OCI-M1 (cell line): ENCODE measurements at regions not wholly inside any gene's neighbourhood (a gene's known extent, or its start where the extent isn't known, plus 50 kb on each side); places are given as distances from the start of the nearest gene placed in this dataset.
"Not testable (repeated sequence)": the region's sequence is repeated elsewhere in the genome, so short reads cannot be mapped to it uniquely, and the experiment has no call there.

ENCODE experiments used
- DNase-seq: peaks from one replicate; lab custom pipeline; 2025; lab: John Stamatoyannopoulos, UW

DNA sequence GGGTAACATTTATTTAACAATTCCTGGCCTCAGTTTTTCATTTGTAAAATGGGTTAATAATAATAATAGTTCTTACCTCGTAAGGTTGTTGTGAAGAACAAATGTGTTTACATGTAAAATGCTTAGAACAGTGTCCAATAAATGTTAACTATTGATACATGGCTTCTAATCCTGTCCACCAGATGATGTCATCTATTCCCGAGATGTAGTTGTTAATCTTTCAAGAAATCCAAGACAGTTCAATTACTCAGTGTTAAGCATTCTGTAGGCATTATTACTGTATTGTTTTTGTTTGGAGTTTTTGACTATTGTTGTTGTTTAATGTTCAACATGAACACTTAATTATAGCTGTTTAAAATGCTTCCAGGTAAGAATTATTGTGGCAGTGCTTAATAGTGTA lies 131.0 kb upstream of the FNDC3A start:
- DNase-seq: no peak

DNA sequence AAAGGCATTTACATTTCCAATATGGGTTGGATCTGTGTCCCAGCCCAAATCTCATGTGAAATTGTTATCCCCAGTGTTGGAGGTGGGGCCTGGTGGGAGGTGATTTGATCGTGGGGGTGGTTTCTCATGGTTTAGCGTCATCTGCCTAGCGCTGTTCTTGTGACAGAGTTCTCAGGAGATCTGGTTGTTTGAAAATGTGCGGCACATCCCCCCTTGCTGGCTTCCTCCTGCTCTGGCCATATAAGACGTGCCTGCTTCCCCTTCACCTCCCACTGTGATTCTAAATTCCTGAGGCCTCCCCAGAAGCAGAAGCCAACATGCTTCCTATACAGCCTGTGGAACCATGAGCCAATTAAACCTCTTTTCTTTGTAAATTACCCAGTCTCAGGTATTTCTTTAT lies 126.2 kb upstream of the FNDC3A start:
- no peak for DNase-seq

DNA sequence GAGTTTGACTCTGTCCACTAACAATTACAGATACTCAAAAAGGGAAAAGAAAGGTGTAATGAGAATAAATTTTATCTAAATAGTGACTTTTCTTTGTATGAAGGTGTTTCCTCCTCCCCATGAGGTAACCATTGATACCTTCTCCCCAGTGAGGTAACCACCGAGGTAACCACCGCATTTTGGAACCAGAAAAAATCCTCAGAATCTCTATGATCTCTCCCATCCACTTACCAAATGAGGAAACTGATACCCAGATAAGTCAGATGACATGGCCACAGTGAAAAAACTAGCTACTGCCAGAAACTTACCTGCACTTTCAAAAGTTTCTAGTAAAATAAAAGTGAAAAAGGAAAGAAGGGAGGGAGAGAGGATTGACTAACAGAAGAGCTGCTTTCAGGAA lies 124.0 kb upstream of the FNDC3A start:
- no peak for DNase-seq

DNA sequence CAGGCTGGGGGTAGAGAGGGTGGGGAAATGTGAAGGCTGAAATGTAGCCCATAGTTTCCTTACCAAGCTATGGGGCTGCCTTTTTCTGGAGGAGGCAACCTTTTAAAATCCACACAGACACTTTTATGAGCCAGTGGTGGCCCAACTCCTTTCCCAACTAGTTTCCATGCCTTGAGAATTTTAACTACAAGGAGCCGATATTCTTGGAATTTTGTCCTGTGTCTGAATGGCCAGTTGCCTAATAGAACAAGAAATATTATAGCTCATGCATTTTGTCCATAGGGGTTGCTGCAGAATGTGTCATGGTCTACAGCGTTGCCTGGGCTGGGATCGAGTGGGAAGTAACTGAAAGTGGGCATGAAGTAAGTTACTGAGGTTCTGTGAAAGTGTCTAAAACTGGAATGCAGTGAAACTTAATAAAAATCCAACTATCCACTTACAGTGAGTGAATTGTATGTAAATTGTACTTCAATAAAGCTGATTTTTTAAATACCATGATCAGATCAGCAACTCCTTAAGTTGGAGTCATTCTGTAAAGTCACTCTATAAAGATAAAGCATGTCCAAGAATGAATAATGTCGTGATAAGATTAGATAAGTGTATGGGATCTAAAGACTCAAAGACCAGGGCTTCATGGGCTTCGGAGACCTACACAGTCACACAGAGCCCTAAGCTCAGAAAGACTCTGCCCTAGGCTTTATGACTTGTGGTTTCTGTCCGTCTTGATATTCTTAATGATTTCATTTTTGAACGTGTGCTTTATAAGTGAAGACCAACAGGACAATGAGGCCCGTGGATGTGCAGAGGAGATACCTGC lies 122.6 kb upstream of the FNDC3A start:
- peak; percentile 50 for DNase-seq

DNA sequence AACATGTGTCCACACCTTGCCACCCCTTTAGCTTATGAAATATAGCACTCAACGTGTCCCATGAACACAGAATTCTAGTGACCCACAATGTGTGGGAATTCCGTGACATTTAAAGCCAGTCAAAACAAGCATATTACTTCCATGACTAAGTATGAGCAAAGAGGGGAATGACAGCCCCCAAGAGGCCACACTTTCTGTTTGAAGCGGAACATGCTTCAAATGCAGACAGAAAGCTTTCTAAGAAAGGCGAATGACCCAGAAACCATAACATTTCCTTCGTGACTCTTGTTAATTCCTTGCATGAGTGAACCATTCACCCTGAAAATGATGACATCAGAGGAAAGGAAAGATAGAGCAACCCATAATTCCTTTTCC lies 122.0 kb upstream of the FNDC3A start:
- peak; percentile 50 for DNase-seq

DNA sequence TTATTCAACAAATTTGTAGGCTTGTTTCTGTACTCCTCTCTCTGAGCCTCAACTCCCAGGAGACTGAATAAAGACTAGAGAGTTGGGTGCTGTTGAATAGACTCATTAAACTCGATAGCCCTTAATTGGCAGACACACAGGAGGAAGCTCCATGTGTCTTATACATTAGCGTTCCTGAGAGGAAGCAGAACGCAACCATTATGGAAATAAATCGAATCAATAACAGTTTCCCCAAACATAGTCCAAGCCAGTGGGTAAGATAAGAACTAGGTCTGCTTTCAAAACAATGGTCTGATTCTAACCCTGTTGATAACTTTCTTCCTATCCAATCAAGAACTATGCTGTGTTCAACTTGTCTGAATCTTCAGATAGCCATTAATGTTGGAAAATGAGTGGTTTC lies 118.1 kb upstream of the FNDC3A start:
- DNase-seq: no peak

DNA sequence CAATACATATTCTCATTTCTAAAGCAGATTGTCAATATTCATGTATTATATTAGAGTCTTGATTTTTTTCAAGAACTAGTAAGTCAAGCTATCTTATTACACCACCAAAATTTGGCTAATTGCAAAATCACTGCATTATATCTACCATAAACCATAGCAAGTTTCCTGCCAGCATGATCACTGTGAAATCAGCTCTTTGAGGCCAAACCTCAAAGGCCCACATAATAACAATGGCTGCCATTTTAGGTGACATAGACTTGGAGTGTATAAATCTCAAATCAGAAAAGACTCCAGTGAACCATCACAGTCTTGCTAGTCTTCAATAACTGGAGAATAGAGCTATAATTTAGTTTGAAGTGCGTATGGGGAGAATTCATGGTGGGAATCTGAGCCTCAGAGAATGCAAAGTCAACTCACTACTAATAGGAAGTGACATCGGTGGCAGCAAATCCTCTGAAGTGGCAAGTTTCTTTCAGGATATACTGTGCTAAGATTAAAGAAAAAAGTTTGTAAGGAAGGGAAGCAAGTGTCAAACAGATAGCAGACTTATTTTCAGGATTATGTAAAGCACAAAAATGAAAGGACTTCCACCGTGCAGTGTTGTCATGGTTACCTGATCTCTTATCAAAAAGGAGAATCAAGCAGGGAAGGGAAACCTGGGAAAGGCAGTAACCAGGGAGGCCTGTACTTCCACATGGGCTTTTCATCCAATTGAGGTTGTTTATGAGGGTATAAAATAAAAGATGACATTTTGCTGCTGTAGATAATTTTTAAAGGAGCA lies 117.4 kb upstream of the FNDC3A start:
- DNase-seq: peak; percentile 65

DNA sequence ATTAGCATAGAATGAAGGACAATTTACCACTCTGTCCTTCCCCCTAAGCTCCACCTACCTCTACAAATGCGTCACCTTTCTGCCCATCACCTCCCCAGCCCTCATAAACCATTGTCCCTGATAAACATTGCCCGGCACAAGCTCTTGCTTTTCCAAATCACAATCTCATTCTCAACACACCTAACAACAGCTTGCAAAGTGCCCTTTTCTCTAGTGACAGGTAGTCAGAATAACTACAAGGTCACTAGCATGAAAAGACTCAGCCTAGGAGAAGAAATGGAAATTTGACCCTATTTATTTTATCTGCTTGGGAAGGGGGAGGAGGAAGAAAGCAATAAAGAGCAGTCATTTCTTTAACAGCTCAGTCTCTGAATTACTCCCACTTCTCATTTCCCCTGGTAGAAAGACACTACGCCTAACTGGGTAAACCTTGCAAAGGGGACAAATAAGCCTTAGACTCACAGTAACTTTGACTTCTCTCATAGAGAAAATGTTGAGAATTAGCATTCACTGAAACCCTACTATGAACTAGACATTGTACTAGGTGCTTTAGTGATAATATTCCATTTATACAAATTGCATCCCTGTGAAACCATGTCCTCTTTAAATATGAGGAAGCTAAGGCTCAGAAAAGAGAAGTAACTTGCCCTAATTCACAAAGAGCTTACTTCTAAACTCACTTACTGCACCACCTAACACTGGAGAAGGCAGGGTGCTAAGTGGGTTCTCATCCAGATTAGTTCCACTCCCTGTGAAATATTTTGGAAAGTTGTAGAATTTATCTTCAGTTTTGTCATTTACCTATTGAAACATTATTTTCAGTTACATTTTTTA lies 116.2 kb upstream of the FNDC3A start:
- DNase-seq: peak; percentile 67

DNA sequence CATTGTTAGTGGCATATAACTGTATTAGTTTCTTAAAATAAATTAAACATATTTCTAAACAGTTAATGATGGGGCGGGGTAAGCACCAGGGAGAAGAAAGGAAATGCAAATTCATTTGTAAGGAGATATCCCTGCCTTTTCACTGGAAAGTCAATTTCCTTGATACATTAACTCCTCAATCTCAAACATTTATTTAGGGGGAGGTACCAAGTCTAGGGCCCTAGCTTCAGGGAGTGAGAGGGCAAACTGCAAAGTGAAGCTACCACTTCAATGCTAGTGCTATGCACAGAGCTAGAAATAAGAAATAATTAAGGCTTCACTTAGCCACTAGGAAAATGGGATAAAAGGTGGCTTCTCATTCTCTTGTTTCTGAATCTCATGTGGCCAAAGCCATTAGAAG lies 115.3 kb upstream of the FNDC3A start:
- no peak for DNase-seq

DNA sequence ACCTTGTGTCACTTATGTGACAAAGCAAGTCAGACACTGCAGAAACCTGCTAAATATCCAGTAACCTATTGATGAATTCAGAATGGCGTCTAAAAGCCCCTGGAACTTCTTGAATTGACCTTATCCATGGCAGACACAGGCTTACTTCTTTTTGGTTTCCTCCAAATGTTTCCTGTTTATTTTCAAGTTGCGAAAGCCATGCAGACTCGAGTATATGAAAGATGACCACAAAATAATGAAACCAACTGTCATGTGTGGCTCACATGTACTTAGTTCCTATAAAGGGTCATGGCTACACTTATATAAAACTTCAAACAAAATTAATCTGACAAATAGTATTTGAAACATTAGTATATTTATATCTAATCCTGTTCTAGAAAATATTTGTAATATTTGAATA lies 113.1 kb upstream of the FNDC3A start:
- peak; percentile 64 for DNase-seq

DNA sequence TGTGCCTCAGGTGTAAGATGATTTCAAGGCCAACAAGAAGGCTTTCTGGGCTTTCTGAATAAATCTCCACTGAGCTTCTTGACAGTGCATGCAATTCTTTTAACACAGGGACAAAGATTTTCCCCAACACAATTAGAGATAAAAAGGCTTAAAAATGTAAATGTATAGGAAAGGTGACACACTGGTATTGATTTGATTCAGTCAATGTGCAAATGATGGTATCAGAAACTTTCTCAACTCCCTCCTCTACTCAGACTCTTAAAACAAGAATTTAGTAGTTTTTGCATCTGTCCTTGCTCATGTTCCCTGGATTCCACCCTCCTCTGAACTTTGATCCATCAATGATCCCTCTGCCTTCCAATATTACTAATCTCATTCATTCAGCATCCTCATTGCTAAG lies 111.6 kb upstream of the FNDC3A start:
- DNase-seq: no peak

DNA sequence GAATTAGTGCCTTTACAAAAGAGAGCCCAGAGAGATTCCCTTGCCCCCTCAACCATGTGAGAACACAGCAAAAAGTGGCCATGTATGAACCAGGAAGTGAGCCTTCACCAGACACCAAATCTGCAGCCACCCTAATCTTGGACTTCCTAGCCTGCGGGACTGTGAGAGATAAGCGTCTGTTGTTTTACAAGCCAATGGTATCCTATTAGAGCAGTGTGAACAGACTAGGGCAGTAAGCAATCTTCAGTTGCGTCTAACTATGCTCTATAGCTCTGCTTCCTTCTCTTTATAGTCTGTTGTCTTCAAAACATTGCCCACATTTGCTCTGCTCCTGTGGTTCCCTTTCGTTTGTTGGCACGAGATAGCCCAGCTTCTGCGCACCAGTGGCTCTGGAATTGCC lies 109.5 kb upstream of the FNDC3A start:
- peak; percentile 93 for DNase-seq

DNA sequence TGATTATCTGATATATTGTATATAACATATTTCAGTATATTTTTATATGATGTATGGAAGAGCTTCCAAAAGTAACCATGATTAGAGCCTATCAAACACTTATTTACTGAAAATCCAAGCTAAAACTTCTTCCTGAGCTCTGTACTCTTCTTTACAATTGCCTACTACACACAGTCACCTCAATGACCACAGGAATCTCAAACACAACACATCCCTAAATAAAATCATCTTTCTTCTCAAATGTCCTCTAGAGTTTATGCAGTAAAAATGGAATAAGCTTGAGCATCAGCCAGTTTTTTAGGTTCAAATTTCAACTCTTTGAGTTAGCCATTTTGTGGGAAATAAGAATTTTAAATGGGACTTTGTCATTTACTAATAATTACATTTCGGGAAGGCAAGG lies 102.6 kb upstream of the FNDC3A start:
- DNase-seq: no peak

DNA sequence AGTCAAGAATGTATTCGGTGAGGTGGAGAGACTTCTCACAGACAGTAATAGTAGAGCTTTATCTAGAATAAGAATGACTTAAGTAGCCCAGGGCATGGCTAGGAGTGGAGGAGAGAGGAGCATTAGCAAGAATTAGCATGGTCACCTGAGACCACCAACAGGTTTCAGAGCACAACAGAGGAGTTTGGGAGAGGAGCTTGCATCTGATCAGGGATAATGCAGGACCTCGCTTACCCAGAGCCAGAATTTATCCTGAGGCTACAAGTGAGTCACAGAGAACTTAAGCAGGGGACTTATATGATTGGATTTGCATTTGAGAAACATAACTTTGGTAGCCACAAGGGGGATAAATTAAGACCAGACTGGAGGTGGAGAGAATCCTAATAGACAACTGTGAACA lies 102.1 kb upstream of the FNDC3A start:
- peak; percentile 37 for DNase-seq

DNA sequence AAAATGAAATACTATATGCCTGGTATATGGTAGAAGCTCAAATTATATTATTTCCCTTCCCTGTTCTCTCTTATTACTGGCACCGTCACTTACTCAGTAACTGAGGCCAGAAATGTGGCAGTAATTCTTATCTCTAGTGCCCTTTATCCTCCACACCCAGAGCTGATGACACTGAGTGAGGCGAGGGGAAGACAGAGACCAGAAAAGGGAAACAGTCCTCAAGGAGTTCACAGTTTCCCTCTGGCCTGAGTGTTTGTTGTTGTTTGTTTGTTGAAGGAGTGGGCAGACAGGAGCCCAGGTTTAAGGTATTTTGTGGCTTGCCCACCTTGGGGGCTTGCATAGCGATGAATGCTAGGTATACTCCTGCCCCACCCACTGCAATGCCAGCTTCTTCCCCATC lies 101.5 kb upstream of the FNDC3A start:
- DNase-seq: peak; percentile 51

DNA sequence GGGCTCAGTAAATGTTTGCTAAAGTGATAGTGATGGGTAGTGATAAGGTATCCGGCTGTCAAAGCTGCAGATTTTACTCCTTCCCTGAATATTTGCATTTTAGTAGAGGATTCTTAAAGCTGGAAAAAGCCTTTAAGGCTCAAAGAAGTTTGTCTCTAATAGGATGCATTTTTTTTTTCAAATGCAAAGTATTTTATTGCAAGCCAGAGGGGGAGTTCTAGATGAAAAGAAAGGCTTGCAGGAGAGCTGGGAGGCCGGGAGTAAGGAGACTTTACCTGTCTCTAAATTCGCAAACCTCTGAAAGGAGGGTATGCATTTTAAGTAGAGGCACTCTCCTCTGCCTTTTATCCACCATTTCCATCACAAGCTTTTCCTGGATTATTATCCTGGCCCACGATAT lies 100.7 kb upstream of the FNDC3A start:
- no peak for DNase-seq

DNA sequence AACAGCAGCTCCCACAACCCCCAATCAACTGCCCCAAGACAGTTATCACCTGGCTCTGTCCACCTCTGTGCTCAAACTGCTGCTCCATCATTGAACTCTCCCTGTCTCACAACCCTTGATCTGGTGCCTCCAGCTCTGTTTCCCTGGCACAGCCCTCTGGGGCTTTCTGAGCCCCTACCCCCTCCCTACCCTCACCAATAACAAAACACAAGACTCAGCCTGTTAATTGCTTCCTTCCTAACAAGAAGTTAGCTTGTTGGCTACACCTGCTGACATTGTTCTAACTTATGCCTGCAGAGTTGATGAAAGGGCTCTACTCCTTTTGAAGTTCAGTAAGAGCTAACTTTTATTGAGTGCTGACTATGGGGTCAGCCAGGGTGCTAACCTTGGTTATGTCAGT lies 99.4 kb upstream of the FNDC3A start:
- no peak for DNase-seq

DNA sequence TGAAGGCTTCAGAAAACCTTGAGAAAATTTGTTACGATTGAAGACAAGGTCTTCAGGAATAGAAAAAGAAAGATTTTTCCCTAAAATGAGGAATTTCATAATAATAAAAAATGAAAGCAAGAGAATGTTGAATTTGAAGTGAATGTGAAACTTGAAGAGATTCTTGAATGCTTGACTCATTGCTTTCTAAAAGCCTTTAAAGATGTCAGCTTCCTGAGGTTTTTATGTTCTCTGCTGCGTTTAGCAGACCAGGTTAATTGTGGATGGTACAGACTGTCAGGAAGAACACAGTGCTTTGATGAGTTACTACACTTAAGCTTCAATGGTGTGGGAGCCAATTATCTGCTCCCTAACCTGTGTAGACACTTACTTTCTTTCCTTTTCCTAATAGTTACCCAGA lies 96.3 kb upstream of the FNDC3A start:
- no peak for DNase-seq

DNA sequence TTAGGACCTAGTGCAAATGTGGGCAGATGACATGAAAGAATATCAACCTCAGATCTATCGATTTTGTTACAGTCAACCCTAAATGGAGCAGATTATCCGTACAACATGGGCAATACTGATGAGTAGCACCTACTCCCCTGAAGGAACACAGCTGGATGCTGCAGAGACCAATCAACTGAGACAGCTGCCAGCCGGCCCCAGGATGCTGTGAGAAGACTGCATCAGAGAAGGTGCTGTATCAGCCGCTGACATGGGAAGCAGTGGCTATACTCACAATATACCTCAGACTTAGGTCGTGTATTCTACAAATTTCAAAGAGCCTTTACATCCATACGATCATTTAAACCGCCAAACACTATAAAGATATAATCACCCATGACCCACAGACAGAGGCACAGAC lies 95.9 kb upstream of the FNDC3A start:
- DNase-seq: no peak

DNA sequence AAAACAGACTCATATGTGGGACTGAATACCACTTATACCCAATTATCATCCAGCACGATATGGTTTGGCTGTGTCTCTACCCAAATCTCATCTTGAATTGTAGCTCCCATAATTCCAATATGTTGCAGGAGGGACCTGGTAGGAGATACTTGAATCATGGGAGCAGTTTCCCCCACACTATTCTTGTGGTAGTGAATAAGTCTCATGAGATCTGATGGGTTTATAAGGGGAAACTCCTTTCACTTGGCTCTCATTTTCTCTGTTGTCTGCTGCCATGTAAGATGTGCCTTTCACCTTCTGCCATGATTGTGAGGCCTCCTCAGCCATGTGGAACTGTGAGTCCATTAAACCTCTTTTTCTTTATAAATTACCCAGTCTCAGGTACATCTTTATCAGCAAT lies 91.9 kb upstream of the FNDC3A start:
- not testable (repeated sequence) for DNase-seq

DNA sequence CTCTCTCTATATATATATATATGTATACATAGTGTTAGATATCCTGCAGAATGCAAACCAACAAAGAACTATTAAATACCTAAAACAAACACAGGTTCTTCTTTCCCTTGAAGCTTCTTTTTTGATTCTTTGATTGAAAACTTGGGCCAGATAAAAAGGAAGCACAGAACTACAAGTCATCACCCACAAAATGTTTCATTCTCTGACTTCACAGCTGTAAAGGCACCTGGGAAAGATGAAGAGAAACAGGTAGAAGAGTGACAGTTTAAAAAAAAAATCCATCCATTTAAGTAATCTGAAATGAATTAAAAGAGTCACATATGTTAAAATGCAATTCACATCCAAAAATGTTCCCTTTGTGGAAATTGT lies 90.7 kb upstream of the FNDC3A start:
- no peak for DNase-seq

DNA sequence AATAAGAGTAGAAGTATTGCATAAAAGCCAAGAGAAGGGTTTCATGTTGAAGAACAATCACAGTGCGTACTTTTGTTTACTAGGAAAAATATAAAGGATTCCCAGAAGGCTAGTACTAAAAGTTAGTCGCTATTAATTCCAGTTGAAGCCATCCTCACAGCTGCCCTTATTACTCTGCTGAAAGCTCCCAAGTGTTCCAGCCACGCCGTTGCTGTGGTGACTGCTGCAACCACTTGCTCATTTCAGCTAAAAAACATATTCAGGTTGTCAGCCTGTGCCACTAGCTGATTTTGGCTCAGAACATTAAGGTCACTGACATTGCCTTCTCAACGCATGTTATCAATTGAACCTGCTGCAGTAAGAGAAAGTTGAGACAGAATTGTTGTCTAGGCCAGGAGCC lies 87.1 kb upstream of the FNDC3A start:
- DNase-seq: no peak

DNA sequence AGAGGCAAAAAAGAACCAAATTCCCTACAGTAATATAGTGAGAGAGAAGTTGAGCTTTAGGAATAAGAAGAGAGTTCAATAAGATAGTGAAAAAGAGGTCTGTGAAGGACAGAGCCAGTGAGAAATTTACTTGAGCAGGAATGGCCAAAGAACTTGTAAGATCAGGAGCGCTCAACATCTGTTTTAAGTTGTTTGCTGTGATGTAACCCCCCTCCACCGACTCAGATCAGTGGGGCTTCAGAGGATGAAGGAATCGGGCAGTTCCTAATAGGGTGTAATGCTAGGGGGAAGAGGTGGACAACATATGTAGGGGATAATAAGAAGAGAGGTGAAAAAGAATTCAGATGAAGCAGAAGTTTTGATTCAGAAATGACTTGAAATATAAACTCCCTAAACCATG lies 85.3 kb upstream of the FNDC3A start:
- no peak for DNase-seq
